GM10248 (cell line): ENCODE measurements at regions not wholly inside any gene's neighbourhood (a gene's known extent, or its start where the extent isn't known, plus 50 kb on each side); places are given as distances from the start of the nearest gene placed in this dataset.

Experiments
- CTCF ChIA-PET: fragments of 300-600 bp; sonication (Branson Sonifier 250); formaldehyde crosslinking; extraction: SDS; loops from one replicate; lab custom pipeline; 2021; ENCODE audit warnings: antibody characterized with exemption; lab: Yijun Ruan, JAX
- POLR2A ChIA-PET: fragments of 350-650 bp; sonication (Branson Sonifier 250); formaldehyde crosslinking; extraction: SDS; loops from one replicate; lab custom pipeline; 2020; ENCODE audit warnings: antibody characterized with exemption; lab: Yijun Ruan, JAX
- DNase-seq: peaks from one replicate; pipeline ENCODE4 v3.0.0; 2012; ENCODE audit errors: extremely low spot score
- TF ChIP-seq, protein P1 (sequence below): IDR thresholded peaks from 2 replicates; pipeline ENCODE4 v1.5.1; 2012; ENCODE audit warnings: mild to moderate bottlenecking, low read depth; ENCODE audit errors: extremely low read depth, missing control alignments, control extremely low read depth

DNA sequence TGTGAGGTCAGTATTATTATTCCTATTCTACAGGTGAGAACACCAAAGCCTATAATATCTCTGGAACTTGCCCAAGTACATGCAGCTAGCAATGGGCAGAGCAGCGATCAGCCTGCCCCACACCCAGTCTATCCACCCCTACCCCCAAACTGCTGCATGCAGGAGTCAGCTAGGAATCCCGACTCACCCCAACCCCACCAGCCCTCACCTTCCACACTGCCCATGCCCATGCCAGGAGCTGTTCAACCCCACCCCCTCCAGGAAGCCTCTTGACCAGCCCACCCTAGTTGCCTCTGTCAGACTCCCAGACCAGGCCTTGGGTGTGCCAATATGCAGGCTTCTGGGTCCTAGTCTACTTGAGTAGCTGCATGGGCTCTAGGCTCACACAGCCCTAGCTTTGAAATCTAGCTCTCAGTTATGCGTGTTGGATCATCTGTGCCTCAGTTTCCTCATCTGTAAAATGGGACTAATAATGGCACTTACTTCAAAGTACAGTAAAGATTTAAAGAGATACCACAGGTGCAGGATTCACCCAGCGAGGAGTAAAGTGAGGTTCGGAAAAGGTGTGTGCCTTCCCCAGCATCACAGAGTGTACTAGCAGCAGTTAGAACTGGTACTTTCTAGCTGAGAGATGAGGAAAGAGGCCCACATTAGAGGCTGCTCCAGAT, 173.2 kb downstream of the VEGFA start:
- no peak for DNase-seq
- TF ChIP-seq, protein P1, sequence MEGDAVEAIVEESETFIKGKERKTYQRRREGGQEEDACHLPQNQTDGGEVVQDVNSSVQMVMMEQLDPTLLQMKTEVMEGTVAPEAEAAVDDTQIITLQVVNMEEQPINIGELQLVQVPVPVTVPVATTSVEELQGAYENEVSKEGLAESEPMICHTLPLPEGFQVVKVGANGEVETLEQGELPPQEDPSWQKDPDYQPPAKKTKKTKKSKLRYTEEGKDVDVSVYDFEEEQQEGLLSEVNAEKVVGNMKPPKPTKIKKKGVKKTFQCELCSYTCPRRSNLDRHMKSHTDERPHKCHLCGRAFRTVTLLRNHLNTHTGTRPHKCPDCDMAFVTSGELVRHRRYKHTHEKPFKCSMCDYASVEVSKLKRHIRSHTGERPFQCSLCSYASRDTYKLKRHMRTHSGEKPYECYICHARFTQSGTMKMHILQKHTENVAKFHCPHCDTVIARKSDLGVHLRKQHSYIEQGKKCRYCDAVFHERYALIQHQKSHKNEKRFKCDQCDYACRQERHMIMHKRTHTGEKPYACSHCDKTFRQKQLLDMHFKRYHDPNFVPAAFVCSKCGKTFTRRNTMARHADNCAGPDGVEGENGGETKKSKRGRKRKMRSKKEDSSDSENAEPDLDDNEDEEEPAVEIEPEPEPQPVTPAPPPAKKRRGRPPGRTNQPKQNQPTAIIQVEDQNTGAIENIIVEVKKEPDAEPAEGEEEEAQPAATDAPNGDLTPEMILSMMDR = no peak
- CTCF ChIA-PET = interaction anchor here (0.7 to 1.5 kb wide), 5 partner anchors 12 to 176 kb away, joined by 3 read pairs; no protein-coding TSS in a partner anchor
- POLR2A ChIA-PET = no interaction called here

DNA sequence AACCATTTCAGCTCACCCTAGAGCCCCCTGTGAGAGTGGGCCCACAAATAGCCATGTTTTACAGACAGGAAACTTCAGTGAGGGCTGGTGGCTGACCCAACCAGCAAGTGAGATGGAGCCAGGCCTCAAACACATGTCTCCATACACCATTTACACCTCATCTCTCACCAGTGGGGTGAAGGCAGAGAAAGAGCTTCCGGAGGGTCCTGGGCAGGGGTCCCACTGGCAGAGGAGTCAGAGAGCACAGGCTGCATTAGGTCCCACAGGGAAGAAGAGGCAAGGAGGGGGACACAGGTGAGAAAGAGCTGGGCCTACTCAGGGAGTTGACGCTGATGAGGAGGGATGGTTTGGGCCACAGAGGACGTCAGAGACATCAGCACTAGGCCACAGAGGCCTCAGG, 172.6 kb downstream of the VEGFA start:
- ChIA-PET POLR2A (no interaction called here), CTCF (interaction anchor here (0.7 to 2.4 kb wide), 6 partner anchors 9 to 175 kb away, joined by 3 to 8 read pairs (median 3); no protein-coding TSS in a partner anchor)
- DNase-seq = no peak
- TF ChIP-seq, protein P1 = no peak

DNA sequence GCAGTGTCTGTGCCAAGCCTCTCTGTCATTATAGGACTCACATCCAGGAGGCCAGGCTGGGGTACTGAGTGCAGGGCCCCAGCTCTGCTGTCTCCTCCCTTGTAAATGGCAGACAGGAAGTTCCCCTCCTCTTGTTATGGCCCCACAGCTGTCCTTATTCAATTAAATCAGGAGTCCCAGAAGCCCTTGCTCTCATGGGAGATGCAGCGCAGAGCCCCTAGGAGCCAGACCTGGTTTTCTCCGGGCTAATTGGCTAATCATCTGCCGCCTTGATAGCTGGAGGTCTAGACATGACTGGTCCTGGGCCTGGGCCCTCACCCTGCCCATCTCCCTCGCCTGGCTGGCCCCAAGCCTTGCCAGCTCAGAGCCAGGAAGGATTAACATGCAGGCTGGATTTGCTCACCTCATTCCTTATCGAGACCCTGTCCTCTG, 172.0 kb downstream of the VEGFA start:
- ChIA-PET POLR2A (no interaction called here), CTCF (interaction anchor here (1.0 to 2.4 kb wide), 4 partner anchors 9 to 174 kb away, joined by 3 to 8 read pairs (median 4); no protein-coding TSS in a partner anchor)
- TF ChIP-seq, protein P1 = no peak
- DNase-seq = no peak

DNA sequence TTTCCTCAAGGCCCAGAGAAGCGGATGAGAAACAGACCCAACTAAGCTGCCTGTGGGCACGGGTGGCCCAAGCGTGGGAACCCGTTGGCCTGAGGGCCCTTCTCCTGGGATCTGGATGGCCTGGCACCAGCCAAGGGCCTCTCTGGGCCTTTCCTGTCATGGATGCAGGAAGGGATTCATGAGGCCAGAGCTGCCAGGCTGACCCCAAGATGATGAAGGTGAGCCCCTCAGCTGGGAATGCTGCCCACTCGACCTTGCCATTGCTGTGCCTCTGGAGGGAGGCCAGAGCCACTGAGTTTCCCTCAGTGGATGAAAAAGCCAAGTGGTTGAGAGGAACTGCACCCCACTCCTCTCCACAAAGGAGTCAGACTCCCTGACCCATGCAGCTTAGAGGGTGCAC, 171.2 kb downstream of the VEGFA start:
- DNase-seq = no peak
- POLR2A ChIA-PET = no interaction called here
- TF ChIP-seq, protein P1 = no peak
- CTCF ChIA-PET = interaction anchor here (1.0 to 2.4 kb wide), 6 partner anchors 10 to 172 kb away, joined by 3 to 8 read pairs (median 4); no protein-coding TSS in a partner anchor

DNA sequence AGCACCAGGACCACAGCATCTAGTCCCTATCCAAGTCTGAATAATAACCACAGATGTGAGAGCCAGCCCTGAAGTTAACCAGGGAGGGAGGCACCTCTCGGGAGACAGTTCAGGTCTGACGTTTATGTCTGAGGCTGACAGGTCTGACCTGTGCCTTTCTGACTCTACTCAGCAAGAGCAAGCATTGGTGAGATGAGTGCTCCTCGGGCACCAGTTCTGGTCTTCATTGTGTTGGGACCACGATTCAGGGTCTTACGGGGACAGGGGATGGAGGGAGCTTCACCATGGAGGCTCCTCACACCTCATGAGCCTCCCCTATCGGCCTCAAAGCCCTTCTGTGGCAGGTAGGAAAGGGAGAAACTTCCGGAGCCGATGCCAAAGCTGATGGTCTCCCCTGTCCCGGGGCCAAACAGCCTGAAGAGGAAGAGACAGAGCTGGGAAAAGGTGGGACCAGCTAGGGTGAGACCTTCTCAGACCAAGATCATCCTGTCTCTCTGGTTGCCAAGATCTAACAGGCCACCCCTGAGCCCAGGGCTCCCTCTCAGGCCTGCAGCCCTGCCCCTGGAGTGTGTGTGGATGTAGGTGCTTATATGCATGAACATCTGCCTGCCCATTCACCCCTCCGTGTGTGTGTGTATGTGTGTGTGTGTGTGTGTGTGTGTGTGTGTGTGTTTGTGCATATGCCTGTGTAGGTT, 170.5 kb downstream of the VEGFA start:
- DNase-seq = no peak
- CTCF ChIA-PET = interaction anchor here (0.9 to 2.4 kb wide), 5 partner anchors 8 to 172 kb away, joined by 4 to 8 read pairs (median 4); no protein-coding TSS in a partner anchor
- POLR2A ChIA-PET = no interaction called here
- TF ChIP-seq, protein P1 = no peak

DNA sequence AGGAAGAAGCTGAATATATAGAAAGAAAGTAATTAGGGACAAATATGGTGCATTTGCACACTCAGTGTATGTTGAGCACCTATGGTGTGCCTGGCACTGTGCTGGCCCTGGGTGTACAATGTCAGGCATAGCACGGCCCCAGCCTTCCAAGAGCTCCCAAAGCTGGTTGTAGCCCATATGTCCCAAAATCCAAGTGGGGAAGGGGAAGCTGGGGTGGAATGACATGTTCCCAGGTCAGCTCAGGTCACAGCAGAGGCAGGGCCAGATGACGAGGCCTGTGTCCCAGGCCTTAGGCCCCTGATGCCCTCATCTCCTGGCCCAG, 170.0 kb downstream of the VEGFA start:
- ChIA-PET POLR2A (no interaction called here), CTCF (interaction anchor here (0.8 to 2.4 kb wide), 5 partner anchors 9 to 171 kb away, joined by 3 to 8 read pairs (median 4); no protein-coding TSS in a partner anchor)
- TF ChIP-seq, protein P1 = no peak
- no peak for DNase-seq
